Fibroblast of lung (primary cell): ENCODE measurements at regions not wholly inside any gene's neighbourhood (a gene's known extent, or its start where the extent isn't known, plus 50 kb on each side); places are given as distances from the start of the nearest gene placed in this dataset.

Source experiments
- DNase-seq, 2 donors: peaks; one replicate each; pipeline versions ENCODE4 v3.0.0 to v3.0.0-alpha.2; 2010; ENCODE audit warnings: low read depth in 2 of 2
- H2AFZ ChIP-seq: 2 replicates; pipeline ENCODE4 v1.5.1; 2012; ENCODE audit warnings: low read length, control low read depth, inconsistent platforms
- H3K27ac ChIP-seq: 2 replicates; pipeline ENCODE4 v1.5.1; 2011; ENCODE audit warnings: low read length, control low read depth; ENCODE audit not compliant: insufficient read depth
- H3K27me3 ChIP-seq: 2 replicates; pipeline ENCODE4 v1.5.1; 2011; ENCODE audit warnings: mild to moderate bottlenecking, low read length; ENCODE audit not compliant: control insufficient read depth, insufficient read depth
- H3K36me3 ChIP-seq: 2 replicates; pipeline ENCODE4 v1.5.1; 2011; ENCODE audit warnings: low read length; ENCODE audit not compliant: control insufficient read depth, insufficient read depth
- H3K4me1 ChIP-seq: 2 replicates; pipeline ENCODE4 v1.5.1; 2011; ENCODE audit warnings: low read length; ENCODE audit not compliant: control insufficient read depth, insufficient read depth; ENCODE audit errors: extremely low read depth
- H3K4me2 ChIP-seq: 2 replicates; pipeline ENCODE4 v1.5.1; 2011; ENCODE audit warnings: low read length, control low read depth; ENCODE audit not compliant: insufficient read depth; ENCODE audit errors: extremely low read depth
- H3K4me3 ChIP-seq, 4 experiments: fragments of 200-600 bp in 1 of 4; sonication (generic) in 1 of 4; replicated peaks in 1 of 4; 2 replicates each; pipeline ENCODE4 v1.5.1; 2011 to 2016; ENCODE audit warnings: low read length in 4 of 4, low read depth in 3 of 4, mild to moderate bottlenecking in 3 of 4, control low read depth in 2 of 4, inconsistent platforms in 1 of 4, mixed read lengths in 1 of 4; ENCODE audit not compliant: insufficient read depth in 1 of 4; ENCODE audit errors: control extremely low read depth in 1 of 4
- H3K79me2 ChIP-seq: 2 replicates; pipeline ENCODE4 v1.5.1; 2012; ENCODE audit warnings: mild to moderate bottlenecking, low read length, inconsistent platforms; ENCODE audit not compliant: control insufficient read depth, insufficient read depth
- H3K9ac ChIP-seq: 2 replicates; pipeline ENCODE4 v1.5.1; 2011; ENCODE audit warnings: mild to moderate bottlenecking, low read length, control low read depth; ENCODE audit not compliant: insufficient read depth
- H3K9me3 ChIP-seq: 2 replicates; pipeline ENCODE4 v1.5.1; 2012; ENCODE audit warnings: low read depth, low read length; ENCODE audit not compliant: control insufficient read depth, insufficient read depth
- H4K20me1 ChIP-seq: 2 replicates; pipeline ENCODE4 v1.5.1; 2011; ENCODE audit warnings: low read length; ENCODE audit not compliant: control insufficient read depth, insufficient read depth; ENCODE audit errors: extremely low read depth
- CTCF ChIP-seq, 2 donors: IDR thresholded peaks in 1 of 2; conservative IDR thresholded peaks in 1 of 2; 1 replicate in 1 of 2; 2 replicates in 1 of 2; pipeline ENCODE4 v1.5.1; 2011 to 2012; ENCODE audit warnings: low read length in 2 of 2, control low read depth in 1 of 2, inconsistent platforms in 1 of 2, low read depth in 1 of 2, mild to moderate bottlenecking in 1 of 2
- EZH2 ChIP-seq: IDR thresholded peaks from 2 replicates; pipeline ENCODE4 v1.5.1; 2012; ENCODE audit warnings: low read length, control low read depth, mild to moderate bottlenecking; ENCODE audit errors: missing control alignments

DNA sequence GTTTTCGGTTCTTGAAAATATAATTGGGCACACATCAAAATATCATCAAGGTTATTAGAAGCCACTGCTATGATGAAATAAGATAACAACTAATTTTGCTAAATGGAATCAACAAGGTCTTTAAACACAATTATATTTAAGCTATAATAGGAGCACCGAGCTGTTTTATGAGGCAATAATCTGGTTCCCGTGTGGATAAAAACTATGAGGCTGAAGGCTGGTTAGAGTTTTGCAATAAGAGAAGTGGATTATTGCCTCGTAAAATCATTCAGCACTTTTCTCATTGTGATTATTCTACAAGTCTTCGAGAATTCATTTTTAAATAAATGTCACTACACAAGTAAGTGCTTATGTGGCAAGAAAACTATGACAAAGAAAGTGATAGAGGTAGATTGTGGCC is 975.7 kb upstream of the ADGRL2 start:
- no peak overlapping the region for H3K9ac ChIP-seq
- TF ChIP-seq EZH2 (no peak), CTCF (conservative IDR thresholded peaks at IDR 0.05 in 1 of 2, IDR thresholded peaks at IDR 0.05 in 1 of 2; ENCODE audit: low read depth in 1 of 2, low read length in 2 of 2) (no peak)

DNA sequence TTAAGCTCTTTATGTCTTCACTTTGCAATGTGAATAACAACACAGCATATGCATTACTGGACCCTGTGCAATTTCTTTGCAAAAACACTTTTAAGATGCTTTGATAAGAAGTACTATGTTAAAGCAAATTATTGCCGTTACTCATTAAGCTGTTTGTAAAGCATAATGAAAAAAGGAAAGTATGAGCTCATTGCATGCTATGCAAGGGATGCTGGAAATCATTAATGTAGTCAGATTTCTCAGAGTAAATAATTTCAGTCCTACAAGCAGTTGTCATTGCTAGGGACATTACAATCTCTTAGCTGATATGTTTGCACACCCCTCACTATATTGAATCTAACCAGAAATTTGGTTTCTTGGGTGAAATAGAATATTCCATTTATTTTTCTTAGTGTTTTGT is 982.5 kb upstream of the ADGRL2 start:
- no peak overlapping the region for H3K27ac ChIP-seq
- H3K4me1 ChIP-seq, result no peaks in the 10 kb centered on the region
- H3K9ac ChIP-seq, result no peak overlapping the region
- no peaks in the 10 kb centered on the region for H3K79me2 ChIP-seq
- no peak for TF ChIP-seq EZH2
- no peaks in the 10 kb centered on the region for H3K27me3 ChIP-seq
- H3K36me3 ChIP-seq, result no peaks in the 10 kb centered on the region
- H4K20me1 ChIP-seq, result no peaks in the 10 kb centered on the region
- DNase-seq, result no peak
- no peak overlapping the region for H3K4me3 ChIP-seq
- H3K4me2 ChIP-seq, result no peak overlapping the region
- H3K9me3 ChIP-seq, result no peaks in the 10 kb centered on the region
- H2AFZ ChIP-seq, result no peak overlapping the region

More for the DNA sequence above, 975.7 kb upstream of the ADGRL2 start:
- no peaks in the 10 kb centered on the region for H3K4me1 ChIP-seq
- no peak overlapping the region for H3K4me3 ChIP-seq
- no peak for DNase-seq
- no peaks in the 10 kb centered on the region for H3K27me3 ChIP-seq
- no peak overlapping the region for H3K27ac ChIP-seq
- H4K20me1 ChIP-seq, result no peaks in the 10 kb centered on the region
- H2AFZ ChIP-seq, result no peak overlapping the region
- no peak overlapping the region for H3K4me2 ChIP-seq
- no peaks in the 10 kb centered on the region for H3K9me3 ChIP-seq
- H3K36me3 ChIP-seq, result no peaks in the 10 kb centered on the region
- H3K79me2 ChIP-seq, result no peaks in the 10 kb centered on the region

- DNase-seq, result no peak
- Histone ChIP-seq H2AFZ (no peak overlapping the region), H3K9ac (no peak overlapping the region), H4K20me1 (no peaks in the 10 kb centered on the region), H3K27me3 (no peaks in the 10 kb centered on the region), H3K4me1 (no peaks in the 10 kb centered on the region), H3K9me3 (no peaks in the 10 kb centered on the region), H3K4me2 (no peak overlapping the region), H3K79me2 (no peaks in the 10 kb centered on the region), H3K36me3 (no peaks in the 10 kb centered on the region), H3K27ac (no peak overlapping the region), H3K4me3 (no peak overlapping the region)
- no peak for TF ChIP-seq EZH2
Measured at GRCh38 chr1:80807981-80808380, 992.8 kb upstream of the ADGRL2 start.

- H4K20me1 ChIP-seq, result no peaks in the 10 kb centered on the region
- H3K27ac ChIP-seq, result no peak overlapping the region
- no peak for DNase-seq
- H2AFZ ChIP-seq, result no peak overlapping the region
- H3K4me3 ChIP-seq, result no peak overlapping the region
- H3K27me3 ChIP-seq, result no peaks in the 10 kb centered on the region
- no peak for TF ChIP-seq CTCF (conservative IDR thresholded peaks at IDR 0.05 in 1 of 2, IDR thresholded peaks at IDR 0.05 in 1 of 2; ENCODE audit: low read depth in 1 of 2, low read length in 2 of 2)
- no peak for TF ChIP-seq EZH2
- H3K9ac ChIP-seq, result no peak overlapping the region
- no peaks in the 10 kb centered on the region for H3K36me3 ChIP-seq
- no peak overlapping the region for H3K4me2 ChIP-seq
- H3K4me1 ChIP-seq, result no peaks in the 10 kb centered on the region
- H3K79me2 ChIP-seq, result no peaks in the 10 kb centered on the region
- H3K9me3 ChIP-seq, result no peaks in the 10 kb centered on the region
Measured at GRCh38 chr1:80806431-80806830, 994.3 kb upstream of the ADGRL2 start.
